Parathyroid adenoma (tissue), 2 donors: ENCODE measurements at regions not wholly inside any gene's neighbourhood (a gene's known extent, or its start where the extent isn't known, plus 50 kb on each side); places are given as distances from the start of the nearest gene placed in this dataset.

Experiments
- H2AFZ ChIP-seq: fragments of 300-600 bp; sonication (generic); one replicate; pipeline ENCODE4 v1.7.0; 2017; ENCODE audit warnings: antibody characterized with exemption, mild to moderate bottlenecking
- H3K27ac ChIP-seq: fragments of 300-600 bp; sonication (generic); one replicate; pipeline ENCODE4 v1.7.0; 2017
- H3K27me3 ChIP-seq: fragments of 300-600 bp; sonication (generic); one replicate; pipeline ENCODE4 v1.7.0; 2017; ENCODE audit warnings: low read length; ENCODE audit not compliant: control insufficient read depth, insufficient read depth
- H3K36me3 ChIP-seq: fragments of 300-600 bp; sonication (generic); one replicate; pipeline ENCODE4 v1.7.0; 2017; ENCODE audit warnings: low read length; ENCODE audit not compliant: control insufficient read depth, insufficient read depth
- H3K4me1 ChIP-seq: fragments of 300-600 bp; sonication (generic); one replicate; pipeline ENCODE4 v1.7.0; 2017; ENCODE audit warnings: control low read depth
- H3K4me2 ChIP-seq: fragments of 300-600 bp; sonication (generic); one replicate; pipeline ENCODE4 v1.7.0; 2017; ENCODE audit warnings: low read length
- H3K4me3 ChIP-seq: fragments of 300-600 bp; sonication (generic); one replicate; pipeline ENCODE4 v1.7.0; 2017; ENCODE audit warnings: low read depth, low read length
- H3K79me2 ChIP-seq: fragments of 300-600 bp; sonication (generic); one replicate; pipeline ENCODE4 v1.7.0; 2017; ENCODE audit warnings: control low read depth
- H3K9ac ChIP-seq: fragments of 300-600 bp; sonication (generic); one replicate; pipeline ENCODE4 v1.7.0; 2017; ENCODE audit warnings: mild to moderate bottlenecking
- H3K9me3 ChIP-seq: fragments of 300-600 bp; sonication (generic); one replicate; pipeline ENCODE4 v1.7.0; 2017; ENCODE audit warnings: low read length; ENCODE audit not compliant: control insufficient read depth
- CTCF ChIP-seq: fragments of 300-600 bp; sonication (generic); IDR thresholded peaks from one replicate; pipeline ENCODE4 v1.7.0; 2017; ENCODE audit warnings: antibody characterized with exemption, mild to moderate bottlenecking
- donor health status: primary hyperparathyroidism.

DNA sequence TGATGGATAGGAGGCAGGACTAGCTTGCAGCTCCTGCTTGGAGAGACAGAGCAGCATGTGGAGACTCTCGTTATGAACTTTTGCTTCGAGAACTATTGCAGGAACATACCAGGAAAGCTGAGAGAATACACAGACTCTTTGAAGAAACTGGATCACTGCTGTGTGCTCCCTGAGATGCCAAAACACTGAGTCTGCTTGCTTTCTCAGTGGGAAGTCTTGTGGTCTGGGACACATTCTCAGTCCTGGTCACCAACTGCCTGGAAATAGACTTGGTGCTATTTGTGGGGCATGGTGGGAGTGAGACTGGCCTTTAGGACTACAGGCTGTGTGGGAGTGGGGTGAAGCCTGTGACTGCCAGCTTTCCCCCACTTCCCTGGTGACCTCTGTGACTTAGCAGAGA lies 252.6 kb downstream of the MED10 start:
- H3K79me2 ChIP-seq = no peaks in the 10 kb centered on the region
- H3K36me3 ChIP-seq = no peaks in the 10 kb centered on the region
- H3K9ac ChIP-seq = no peak overlapping the region
- no peaks in the 10 kb centered on the region for H3K9me3 ChIP-seq
- H3K4me3 ChIP-seq = no peak overlapping the region
- H3K27ac ChIP-seq = no peak overlapping the region
- no peaks in the 10 kb centered on the region for H3K4me1 ChIP-seq
- no peak overlapping the region for H2AFZ ChIP-seq
- H3K4me2 ChIP-seq = no peak overlapping the region
- no peaks in the 10 kb centered on the region for H3K27me3 ChIP-seq
- TF ChIP-seq CTCF = no peak

- Histone ChIP-seq H3K4me2 (no peak overlapping the region), H3K79me2 (no peaks in the 10 kb centered on the region), H3K27me3 (no peaks in the 10 kb centered on the region), H3K27ac (no peak overlapping the region), H3K4me3 (no peak overlapping the region), H3K4me1 (no peaks in the 10 kb centered on the region), H3K36me3 (no peaks in the 10 kb centered on the region), H3K9me3 (no peaks in the 10 kb centered on the region), H2AFZ (no peak overlapping the region), H3K9ac (no peak overlapping the region)
- no peak for TF ChIP-seq CTCF
Observed at GRCh38 chr5:6118691-6119090, 259.7 kb downstream of the MED10 start.

- Histone ChIP-seq H2AFZ (no peak overlapping the region), H3K79me2 (no peaks in the 10 kb centered on the region), H3K9ac (no peak overlapping the region), H3K4me3 (no peak overlapping the region), H3K4me1 (no peaks in the 10 kb centered on the region), H3K36me3 (no peaks in the 10 kb centered on the region), H3K27me3 (no peaks in the 10 kb centered on the region), H3K4me2 (no peak overlapping the region), H3K9me3 (no peaks in the 10 kb centered on the region), H3K27ac (no peak overlapping the region)
- no peak for TF ChIP-seq CTCF
Observed at GRCh38 chr5:6117212-6117611, 261.1 kb downstream of the MED10 start.

DNA sequence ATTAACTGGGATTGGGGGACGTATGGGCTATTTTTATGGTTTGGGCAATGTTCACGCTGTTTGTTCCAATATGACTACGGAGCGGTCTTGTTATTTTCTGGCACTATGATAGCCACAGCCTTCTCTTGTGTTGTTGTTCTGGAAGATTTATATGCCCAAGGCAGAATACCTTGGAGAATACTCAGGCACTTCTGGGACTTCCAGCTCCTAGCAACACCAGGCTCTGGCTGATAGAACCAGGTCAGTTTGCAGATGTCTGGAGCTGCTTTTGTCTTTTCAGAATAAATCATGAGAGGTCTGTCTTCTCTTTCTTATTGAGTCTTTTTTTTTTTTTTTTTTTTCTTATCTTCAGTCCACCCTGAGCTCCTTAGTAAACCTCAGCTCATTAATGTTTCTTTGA lies 262.5 kb downstream of the MED10 start:
- no peak for TF ChIP-seq CTCF
- no peak overlapping the region for H3K9ac ChIP-seq
- no peaks in the 10 kb centered on the region for H3K79me2 ChIP-seq
- no peaks in the 10 kb centered on the region for H3K36me3 ChIP-seq
- H3K27me3 ChIP-seq = no peaks in the 10 kb centered on the region
- no peaks in the 10 kb centered on the region for H3K9me3 ChIP-seq
- no peaks in the 10 kb centered on the region for H3K4me1 ChIP-seq
- no peak overlapping the region for H3K4me2 ChIP-seq
- H2AFZ ChIP-seq = no peak overlapping the region
- no peak overlapping the region for H3K27ac ChIP-seq
- no peak overlapping the region for H3K4me3 ChIP-seq

GRCh38 chr5:6112538-6112937 lies 265.8 kb downstream of the MED10 start:
- no peaks in the 10 kb centered on the region for H3K4me1 ChIP-seq
- H3K27ac ChIP-seq = no peak overlapping the region
- no peak for TF ChIP-seq CTCF
- H3K4me2 ChIP-seq = no peak overlapping the region
- H3K9ac ChIP-seq = no peak overlapping the region
- no peak overlapping the region for H2AFZ ChIP-seq
- no peaks in the 10 kb centered on the region for H3K9me3 ChIP-seq
- H3K27me3 ChIP-seq = no peaks in the 10 kb centered on the region
- H3K36me3 ChIP-seq = no peaks in the 10 kb centered on the region
- H3K4me3 ChIP-seq = no peak overlapping the region
- H3K79me2 ChIP-seq = no peaks in the 10 kb centered on the region
